Neural crest cell (in vitro differentiated cells): ENCODE measurements at regions not wholly inside any gene's neighbourhood (a gene's known extent, or its start where the extent isn't known, plus 50 kb on each side); places are given as distances from the start of the nearest gene placed in this dataset.

Experiments
- DNase-seq: peaks from one replicate; pipeline ENCODE4 v3.0.0; 2021; ENCODE audit warnings: low read depth, mixed read lengths, low spot score
- H3K27ac Mint-ChIP-seq: one replicate; pipeline ENCODE4 v1.8.0; 2021; ENCODE audit warnings: mild to moderate bottlenecking, mixed read lengths; ENCODE audit not compliant: unreplicated experiment
- H3K27me3 Mint-ChIP-seq: 2 replicates; pipeline ENCODE4 v1.8.0; 2021; ENCODE audit warnings: low read depth, mild to moderate bottlenecking, mixed read lengths
- H3K36me3 Mint-ChIP-seq: 2 replicates; pipeline ENCODE4 v1.8.0; 2021; ENCODE audit warnings: low read depth, mild to moderate bottlenecking, mixed read lengths
- H3K4me1 Mint-ChIP-seq: 2 replicates; pipeline ENCODE4 v1.8.0; 2021; ENCODE audit warnings: mixed read lengths
- H3K4me3 Mint-ChIP-seq: one replicate; pipeline ENCODE4 v1.8.0; 2021; ENCODE audit warnings: mild to moderate bottlenecking, mixed read lengths
- H3K9me3 Mint-ChIP-seq: 2 replicates; pipeline ENCODE4 v1.8.0; 2021; ENCODE audit warnings: mixed read lengths
- CTCF ChIP-seq: fragments of 200-600 bp; sonication (generic); conservative IDR thresholded peaks from 2 replicates; pipeline ENCODE4 v1.5.0; 2021; ENCODE audit warnings: antibody characterized with exemption, mild to moderate bottlenecking

GRCh38 chr11:91981995-91982394 lies 242.6 kb upstream of the FAT3 start:
- no peak overlapping the region for H3K4me3 Mint-ChIP-seq
- peaks cover 18% of the 10 kb centered on the region for H3K4me1 Mint-ChIP-seq
- H3K27me3 Mint-ChIP-seq, result no peaks in the 10 kb centered on the region
- H3K27ac Mint-ChIP-seq, result no peak overlapping the region
- H3K36me3 Mint-ChIP-seq, result no peaks in the 10 kb centered on the region
- no peak for DNase-seq
- H3K9me3 Mint-ChIP-seq, result peaks cover 5% of the 10 kb centered on the region
- TF ChIP-seq CTCF, result no peak

- no peak overlapping the region for H3K4me3 Mint-ChIP-seq
- TF ChIP-seq CTCF, result no peak
- H3K27ac Mint-ChIP-seq, result no peak overlapping the region
- peaks cover 2% of the 10 kb centered on the region for H3K9me3 Mint-ChIP-seq
- no peak for DNase-seq
- peaks cover 6% of the 10 kb centered on the region for H3K4me1 Mint-ChIP-seq
- H3K27me3 Mint-ChIP-seq, result no peaks in the 10 kb centered on the region
- no peaks in the 10 kb centered on the region for H3K36me3 Mint-ChIP-seq
These were observed 244.8 kb upstream of the FAT3 start for GRCh38 chr11:91979775-91980174.

- no peak overlapping the region for H3K27ac Mint-ChIP-seq
- H3K4me1 Mint-ChIP-seq, result peaks cover 2% of the 10 kb centered on the region
- no peaks in the 10 kb centered on the region for H3K36me3 Mint-ChIP-seq
- no peak overlapping the region for H3K4me3 Mint-ChIP-seq
- DNase-seq, result no peak
- no peaks in the 10 kb centered on the region for H3K27me3 Mint-ChIP-seq
- no peak for TF ChIP-seq CTCF
- H3K9me3 Mint-ChIP-seq, result peaks cover 2% of the 10 kb centered on the region
These were observed 245.9 kb upstream of the FAT3 start for GRCh38 chr11:91978747-91979146.

GRCh38 chr11:91972665-91973266 lies 251.9 kb upstream of the FAT3 start:
- Mint-ChIP-seq H3K4me1 (peaks cover 14% of the 10 kb centered on the region), H3K27me3 (no peaks in the 10 kb centered on the region), H3K9me3 (no peaks in the 10 kb centered on the region), H3K4me3 (no peak overlapping the region), H3K27ac (no peak overlapping the region), H3K36me3 (no peaks in the 10 kb centered on the region)
- TF ChIP-seq CTCF, result no peak
- DNase-seq, result no peak

GRCh38 chr11:91970624-91971023 lies 254.0 kb upstream of the FAT3 start:
- Mint-ChIP-seq H3K9me3 (no peaks in the 10 kb centered on the region), H3K36me3 (no peaks in the 10 kb centered on the region), H3K27ac (no peak overlapping the region), H3K27me3 (no peaks in the 10 kb centered on the region), H3K4me1 (peaks cover 20% of the 10 kb centered on the region), H3K4me3 (no peak overlapping the region)
- DNase-seq, result no peak
- no peak for TF ChIP-seq CTCF
